LNCAP (cell line): ENCODE measurements at regions not wholly inside any gene's neighbourhood (a gene's known extent, or its start where the extent isn't known, plus 50 kb on each side); places are given as distances from the start of the nearest gene placed in this dataset.

ENCODE experiments used
- TF ChIP-seq, protein P1 (sequence below): fragments of 450-650 bp; IDR thresholded peaks from 2 replicates; pipeline ENCODE4 v1.5.1; 2017; ENCODE audit warnings: mild to moderate bottlenecking

DNA sequence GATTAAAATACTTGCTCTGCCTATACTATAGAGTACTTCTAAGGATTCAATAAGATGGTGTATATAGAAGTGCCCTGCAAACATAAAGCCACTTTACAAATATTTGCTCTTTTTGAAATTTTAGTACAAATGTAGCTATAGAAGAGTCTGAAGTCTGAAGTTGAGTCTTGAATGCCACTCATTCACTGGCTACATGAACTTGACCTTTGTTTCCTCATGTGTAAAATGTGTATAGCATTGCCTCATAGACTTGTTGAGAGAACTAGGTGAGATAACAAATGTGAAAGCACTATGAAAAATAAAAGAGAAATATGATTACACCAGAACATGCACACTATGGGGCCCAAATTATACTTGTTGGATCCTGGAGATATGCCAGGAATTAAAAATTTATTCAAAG, 244.7 kb downstream of the SEC61B start:
- TF ChIP-seq, protein P1, sequence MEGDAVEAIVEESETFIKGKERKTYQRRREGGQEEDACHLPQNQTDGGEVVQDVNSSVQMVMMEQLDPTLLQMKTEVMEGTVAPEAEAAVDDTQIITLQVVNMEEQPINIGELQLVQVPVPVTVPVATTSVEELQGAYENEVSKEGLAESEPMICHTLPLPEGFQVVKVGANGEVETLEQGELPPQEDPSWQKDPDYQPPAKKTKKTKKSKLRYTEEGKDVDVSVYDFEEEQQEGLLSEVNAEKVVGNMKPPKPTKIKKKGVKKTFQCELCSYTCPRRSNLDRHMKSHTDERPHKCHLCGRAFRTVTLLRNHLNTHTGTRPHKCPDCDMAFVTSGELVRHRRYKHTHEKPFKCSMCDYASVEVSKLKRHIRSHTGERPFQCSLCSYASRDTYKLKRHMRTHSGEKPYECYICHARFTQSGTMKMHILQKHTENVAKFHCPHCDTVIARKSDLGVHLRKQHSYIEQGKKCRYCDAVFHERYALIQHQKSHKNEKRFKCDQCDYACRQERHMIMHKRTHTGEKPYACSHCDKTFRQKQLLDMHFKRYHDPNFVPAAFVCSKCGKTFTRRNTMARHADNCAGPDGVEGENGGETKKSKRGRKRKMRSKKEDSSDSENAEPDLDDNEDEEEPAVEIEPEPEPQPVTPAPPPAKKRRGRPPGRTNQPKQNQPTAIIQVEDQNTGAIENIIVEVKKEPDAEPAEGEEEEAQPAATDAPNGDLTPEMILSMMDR = no peak

DNA sequence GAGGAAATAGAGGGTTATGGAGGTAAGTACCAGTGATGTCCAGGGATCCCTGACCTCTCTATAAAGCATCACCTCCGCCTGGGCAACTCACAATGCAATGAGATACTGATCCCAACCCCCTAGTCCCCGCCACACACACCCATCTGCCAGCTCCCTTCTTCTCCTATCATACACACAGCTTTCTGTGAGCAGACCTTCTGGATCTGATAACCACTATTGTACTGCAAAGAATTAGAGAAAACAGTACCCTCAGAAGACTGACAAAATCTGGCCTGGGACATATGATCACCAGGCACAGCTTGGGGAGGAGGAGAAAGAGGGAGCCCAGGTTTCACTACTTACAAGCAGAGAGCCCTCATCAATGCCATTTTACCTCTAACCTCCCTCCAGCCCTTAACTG, 249.0 kb downstream of the SEC61B start:
- TF ChIP-seq, protein P1 = no peak

DNA sequence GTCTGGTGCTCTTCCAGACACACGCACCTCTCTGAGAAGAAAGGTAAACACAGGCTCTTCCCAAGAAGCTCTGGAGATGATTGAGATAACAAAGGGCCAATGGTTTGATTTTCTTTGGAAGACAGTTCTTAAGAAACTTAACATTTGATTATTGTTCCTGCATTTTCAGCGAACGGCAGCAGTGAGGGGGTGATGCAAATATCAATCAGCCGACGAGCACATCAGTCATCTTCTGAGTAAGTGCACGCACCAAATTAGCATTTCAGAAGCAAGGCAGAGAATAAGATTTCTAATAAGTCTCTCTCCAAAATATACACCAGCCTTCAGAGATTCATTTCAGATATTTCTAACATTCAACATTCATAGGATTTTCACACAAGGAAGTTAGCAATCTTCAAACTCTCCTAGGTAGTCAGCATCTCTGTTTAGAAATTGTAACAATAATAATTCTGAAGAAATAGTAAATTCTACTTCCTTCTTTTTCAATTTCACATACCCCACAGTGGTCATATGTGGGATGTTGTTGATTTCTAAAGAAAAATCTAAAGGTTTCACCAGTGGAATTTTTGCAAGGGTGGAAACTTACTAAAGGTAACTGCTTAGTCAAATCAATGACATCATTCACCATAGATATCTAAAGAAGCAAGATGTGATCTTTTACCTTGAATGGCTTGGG, 250.3 kb downstream of the SEC61B start:
- TF ChIP-seq, protein P1 = no peak

DNA sequence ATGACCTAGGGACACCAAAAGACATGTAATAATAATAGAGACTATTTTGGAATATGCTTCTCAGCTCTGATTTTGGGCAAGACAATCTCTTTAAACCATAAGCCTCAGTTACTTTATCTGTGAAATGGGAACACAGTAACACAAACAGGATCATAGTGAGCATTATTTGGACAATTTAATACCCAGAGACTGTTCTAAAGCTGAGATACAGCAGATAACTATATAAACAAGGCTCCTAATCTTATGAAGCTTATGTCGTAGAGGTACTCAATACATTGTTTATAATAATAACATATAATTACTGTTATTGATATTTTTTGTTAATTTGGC, 250.8 kb downstream of the SEC61B start:
- TF ChIP-seq, protein P1 = no peak

DNA sequence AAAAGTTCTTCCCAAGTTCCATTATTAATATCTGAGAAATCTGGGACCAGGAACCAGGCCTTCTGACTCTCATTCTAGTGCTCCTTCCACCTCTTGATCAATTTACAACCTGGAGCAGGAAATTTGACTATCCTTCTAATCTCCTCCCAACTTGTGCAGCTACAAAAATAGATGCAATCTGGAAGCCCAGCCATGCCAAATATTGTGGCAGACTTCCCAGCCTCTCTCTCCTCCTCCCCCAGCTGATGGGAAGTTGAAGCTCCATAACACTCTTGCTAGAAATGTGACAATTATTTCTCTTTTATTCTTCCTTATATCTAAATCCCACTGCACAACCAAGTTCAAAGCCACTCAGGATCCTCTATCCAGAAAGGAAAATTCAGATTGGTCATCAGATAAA, 252.1 kb downstream of the SEC61B start:
- TF ChIP-seq, protein P1 = no peak

DNA sequence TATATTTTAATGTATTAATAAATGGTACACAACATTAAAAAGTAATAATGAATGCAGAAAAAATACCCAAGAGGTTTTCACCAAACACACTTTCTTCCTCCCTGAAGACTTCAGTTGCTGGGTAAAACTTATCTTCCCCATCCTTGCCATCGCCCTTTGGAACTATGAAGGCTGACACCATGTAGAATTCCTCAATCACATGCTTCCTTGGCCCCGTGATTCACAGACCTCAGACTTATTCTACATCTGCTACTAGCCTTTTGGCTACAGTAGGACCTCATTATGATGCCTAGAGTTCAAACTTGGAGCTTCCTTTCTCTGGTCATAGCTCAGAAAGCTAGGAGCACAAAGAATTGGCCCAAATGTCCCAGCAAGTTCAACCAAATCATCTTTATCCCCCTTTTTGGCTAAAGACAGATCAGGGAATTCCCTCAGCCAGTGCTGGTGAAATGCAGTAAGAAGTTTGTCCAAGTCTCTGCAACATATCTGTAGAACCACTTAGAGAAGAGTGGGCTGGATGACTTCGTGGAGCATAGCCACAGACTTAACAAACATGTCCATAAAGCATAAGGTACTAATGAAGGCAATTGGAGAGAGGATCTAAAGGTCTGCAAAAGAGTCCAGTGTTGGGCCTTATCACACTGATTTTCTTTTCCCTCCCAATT, 253.5 kb downstream of the SEC61B start:
- TF ChIP-seq, protein P1 = no peak

DNA sequence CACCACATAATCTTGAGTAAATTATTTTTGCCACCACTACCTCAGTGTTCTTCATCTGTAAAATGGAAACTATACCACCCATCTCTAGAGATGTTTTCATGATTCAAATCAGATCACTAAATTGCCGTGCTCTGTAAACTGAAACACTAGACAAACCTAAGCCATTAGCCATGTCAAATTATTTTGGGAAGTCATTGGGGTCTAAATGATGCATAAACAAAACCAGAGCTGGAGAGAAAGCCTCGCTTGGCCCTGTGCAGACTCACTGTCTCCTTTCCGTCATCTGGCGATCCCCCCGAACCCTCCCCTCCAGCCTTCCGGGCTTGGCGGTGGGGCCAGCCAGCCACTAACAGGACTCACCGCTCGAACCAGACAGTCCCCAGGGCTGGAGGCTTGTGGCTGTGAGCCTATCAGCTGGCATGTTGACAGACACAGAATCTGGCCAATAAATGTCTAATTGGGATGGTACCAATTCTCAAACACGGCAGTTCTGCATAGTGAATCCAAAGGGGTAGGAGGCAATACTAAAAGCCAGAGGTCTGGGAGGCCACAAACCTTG, 256.5 kb downstream of the SEC61B start:
- TF ChIP-seq, protein P1 = no peak
